ENCODE measurements at regions not wholly inside any gene's neighbourhood (a gene's known extent, or its start where the extent isn't known, plus 50 kb on each side); places are given as distances from the start of the nearest gene placed in this dataset.
A peak's percentile ranks its signal among the peaks of the same experiment; 100 is the strongest.

GRCh38 chr1:14100444-14100843, 400.5 kb downstream of the PRDM2 start:
- TF ChIP-seq RAD21 (IDR thresholded peaks at IDR 0.05; ENCODE audit: low read depth) (no peak), ZBTB7A (IDR thresholded peaks at IDR 0.05; ENCODE audit: low read depth) (no peak), CREB1 (IDR thresholded peaks at IDR 0.05; ENCODE audit: low read depth) (no peak), YY1 (IDR thresholded peaks at IDR 0.05; ENCODE audit: low read depth) (no peak)

GRCh38 chr1:14100919-14101318, 400.9 kb downstream of the PRDM2 start:
- TF ChIP-seq TCF12 (IDR thresholded peaks at IDR 0.05; ENCODE audit: low read depth), result no peak
- TF ChIP-seq TAF1 (IDR thresholded peaks at IDR 0.05; ENCODE audit: low read depth), result no peak
- TF ChIP-seq NFIC (IDR thresholded peaks at IDR 0.05), result no peak

GRCh38 chr1:14102180-14102579, 402.2 kb downstream of the PRDM2 start:
- TF ChIP-seq EP300 (IDR thresholded peaks at IDR 0.05; ENCODE audit: borderline replicate concordance) (no peak), TEAD4 (IDR thresholded peaks at IDR 0.05) (no peak), NFIC (IDR thresholded peaks at IDR 0.05) (no peak)

- no peak for TF ChIP-seq TEAD4 (IDR thresholded peaks at IDR 0.05)
- peak; percentile 26; the same call in 1 of the 2 replicates for TF ChIP-seq NFIC (IDR thresholded peaks at IDR 0.05)
Measured at GRCh38 chr1:14103878-14104430, 404.0 kb downstream of the PRDM2 start.

- TF ChIP-seq REST (IDR thresholded peaks at IDR 0.05; ENCODE audit: low read depth) (no peak), YY1 (IDR thresholded peaks at IDR 0.05; ENCODE audit: low read depth) (no peak), RAD21 (IDR thresholded peaks at IDR 0.05; ENCODE audit: low read depth) (no peak), ZBTB7A (IDR thresholded peaks at IDR 0.05; ENCODE audit: low read depth) (no peak)
Measured at GRCh38 chr1:14106126-14106525, 406.1 kb downstream of the PRDM2 start.

GRCh38 chr1:14106679-14107313, 406.8 kb downstream of the PRDM2 start:
- TF ChIP-seq EP300 (IDR thresholded peaks at IDR 0.05; ENCODE audit: borderline replicate concordance) (no peak), MAX (IDR thresholded peaks at IDR 0.05) (no peak), FOXM1 (IDR thresholded peaks at IDR 0.05; ENCODE audit: borderline replicate concordance, low read depth) (no peak), CREB1 (IDR thresholded peaks at IDR 0.05; ENCODE audit: low read depth) (no peak), REST (IDR thresholded peaks at IDR 0.05; ENCODE audit: low read depth) (no peak), YY1 (IDR thresholded peaks at IDR 0.05; ENCODE audit: low read depth) (no peak), TAF1 (IDR thresholded peaks at IDR 0.05; ENCODE audit: low read depth) (no peak)

GRCh38 chr1:14108356-14109275, 408.6 kb downstream of the PRDM2 start:
- no peak for TF ChIP-seq USF1 (IDR thresholded peaks at IDR 0.05)

- TF ChIP-seq FOXM1 (IDR thresholded peaks at IDR 0.05; ENCODE audit: borderline replicate concordance, low read depth) (no peak), TAF1 (IDR thresholded peaks at IDR 0.05; ENCODE audit: low read depth) (no peak)
Measured at GRCh38 chr1:14109276-14109635, 409.3 kb downstream of the PRDM2 start.
